GM21825 (cell line): ENCODE measurements at regions not wholly inside any gene's neighbourhood (a gene's known extent, or its start where the extent isn't known, plus 50 kb on each side); places are given as distances from the start of the nearest gene placed in this dataset.

Source experiments
- ATAC-seq: cut with Tn5 transposase; IDR thresholded peaks from one replicate; pipeline ENCODE4 v1.9.1; 2021; ENCODE audit warnings: mild to moderate bottlenecking, moderate library complexity; ENCODE audit not compliant: unreplicated experiment

DNA sequence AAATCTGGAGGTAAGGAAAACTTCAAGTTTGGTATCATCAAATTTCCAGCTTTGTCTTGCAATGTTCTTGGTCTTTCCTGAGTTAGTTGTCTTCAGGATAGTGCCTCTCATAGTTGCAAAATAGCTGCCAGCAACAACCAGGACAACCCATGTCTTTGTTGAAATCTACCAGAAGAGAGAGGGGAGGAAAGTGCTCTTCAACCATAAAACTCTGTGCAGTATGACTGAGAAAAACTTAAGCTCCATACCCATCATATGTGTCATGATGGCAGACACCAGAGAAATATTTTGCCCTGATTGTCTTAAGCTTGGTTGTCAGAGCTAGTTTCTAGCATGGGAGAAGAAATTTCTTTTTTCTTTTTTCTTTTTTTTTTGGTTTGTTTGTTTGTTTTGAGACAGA is 103.3 kb downstream of the SPRY2 start:
- ATAC-seq, result no peak

DNA sequence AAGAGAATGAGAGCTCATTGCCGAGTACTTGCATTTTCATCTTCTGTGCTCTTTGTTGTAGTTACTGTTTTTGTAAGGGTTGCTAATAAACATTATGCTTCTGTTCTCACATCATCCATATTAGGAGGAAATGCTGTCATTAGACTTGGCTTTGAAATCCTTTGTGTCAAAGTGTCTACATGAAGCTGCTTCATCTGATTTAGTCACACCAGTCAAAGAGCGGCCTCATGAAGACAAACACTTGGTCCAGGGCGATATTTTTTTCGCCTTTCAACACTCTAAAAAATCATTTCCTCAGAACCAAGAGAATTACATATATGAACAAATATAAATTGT is 105.0 kb downstream of the SPRY2 start:
- no peak for ATAC-seq

GRCh38 chr13:80235166-80235966 is 105.6 kb downstream of the SPRY2 start:
- ATAC-seq, result peak; percentile 97

- ATAC-seq, result no peak
Observed at GRCh38 chr13:80227645-80228044, 113.3 kb downstream of the SPRY2 start.

DNA sequence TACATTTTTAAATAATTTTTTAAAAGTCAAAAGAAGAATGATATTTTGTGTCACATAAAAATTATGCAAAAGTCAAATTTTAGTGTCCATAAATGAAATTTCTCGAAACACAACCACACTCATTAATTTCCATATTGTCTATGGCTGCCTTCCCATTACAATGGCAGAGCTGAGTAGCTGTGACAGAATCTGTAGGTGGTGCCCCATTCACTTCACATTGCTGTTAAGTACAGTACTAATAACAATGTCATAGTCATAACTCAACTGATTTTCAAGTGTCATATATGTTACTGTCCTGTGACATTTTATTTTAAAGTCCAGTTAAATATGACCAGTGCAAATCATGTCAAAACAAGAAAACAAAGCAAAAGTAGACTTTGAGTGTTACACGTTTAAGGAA is 114.3 kb downstream of the SPRY2 start:
- no peak for ATAC-seq

- ATAC-seq, result no peak
Observed at GRCh38 chr13:80224468-80224867, 116.5 kb downstream of the SPRY2 start.

GRCh38 chr13:80217614-80218456 is 123.1 kb downstream of the SPRY2 start:
- no peak for ATAC-seq

DNA sequence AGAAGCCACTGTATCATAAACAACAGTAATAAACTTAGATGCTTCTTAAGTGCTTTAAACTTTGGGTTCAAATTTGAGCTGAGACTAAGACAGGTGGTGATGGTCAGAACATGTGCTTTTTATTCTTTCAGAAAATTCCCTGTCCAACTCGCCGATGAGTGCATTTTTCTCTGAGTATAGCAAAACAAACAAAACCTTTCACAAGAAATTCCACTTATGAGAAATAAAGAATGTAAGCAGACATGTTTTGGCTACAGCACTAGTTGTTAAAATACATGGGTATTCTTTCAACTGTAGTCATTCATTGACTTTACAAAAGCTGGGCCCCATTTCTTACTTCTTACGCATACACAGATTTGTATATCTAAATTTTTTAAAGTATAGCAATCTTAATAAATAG is 125.6 kb downstream of the SPRY2 start:
- no peak for ATAC-seq

DNA sequence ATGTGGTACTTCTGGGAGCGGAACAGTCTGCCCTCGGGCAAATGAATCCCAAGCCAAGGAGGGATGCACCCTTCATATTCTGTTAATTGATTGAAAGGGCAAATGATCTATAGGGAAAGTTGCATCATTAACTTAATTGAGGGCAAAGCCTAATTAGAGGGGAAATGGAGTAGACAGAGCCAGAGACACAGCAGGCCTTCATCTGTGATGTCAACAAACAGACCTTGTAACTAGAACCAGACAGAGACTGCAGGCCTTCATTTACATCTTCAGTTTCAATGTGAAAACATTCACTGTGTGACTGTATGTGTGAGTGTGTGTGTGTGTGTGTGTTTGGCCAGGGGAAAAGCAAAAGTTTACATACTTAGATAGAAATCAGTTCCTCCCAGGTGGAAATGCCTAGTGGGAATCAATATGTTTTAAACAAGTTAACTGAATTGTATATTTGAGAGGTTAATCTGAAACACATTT is 126.4 kb downstream of the SPRY2 start:
- ATAC-seq, result no peak

- ATAC-seq, result no peak
Observed at GRCh38 chr13:80214050-80214449, 126.9 kb downstream of the SPRY2 start.

- no peak for ATAC-seq
Observed at GRCh38 chr13:80213201-80213600, 127.7 kb downstream of the SPRY2 start.

GRCh38 chr13:80211566-80211965 is 129.4 kb downstream of the SPRY2 start:
- no peak for ATAC-seq

DNA sequence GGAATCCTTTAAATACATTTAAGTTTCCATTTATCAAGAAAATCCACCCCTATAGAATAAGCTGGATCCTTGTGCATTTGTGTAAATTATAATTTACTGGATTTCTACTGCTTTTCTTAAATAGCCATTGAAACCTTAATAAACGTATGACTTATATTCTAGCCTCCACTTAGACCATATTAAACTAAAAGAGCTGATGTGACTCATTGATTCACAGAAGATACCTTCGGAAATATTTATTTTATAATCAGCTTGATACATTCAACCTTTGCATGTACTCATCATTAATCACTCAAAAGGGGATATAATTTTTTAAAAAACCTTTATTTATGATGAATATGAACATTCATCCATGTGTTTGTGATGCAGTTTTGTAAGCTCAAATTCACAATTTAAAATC is 136.3 kb downstream of the SPRY2 start:
- ATAC-seq, result no peak

GRCh38 chr13:80203496-80203895 is 137.4 kb downstream of the SPRY2 start:
- ATAC-seq, result no peak

DNA sequence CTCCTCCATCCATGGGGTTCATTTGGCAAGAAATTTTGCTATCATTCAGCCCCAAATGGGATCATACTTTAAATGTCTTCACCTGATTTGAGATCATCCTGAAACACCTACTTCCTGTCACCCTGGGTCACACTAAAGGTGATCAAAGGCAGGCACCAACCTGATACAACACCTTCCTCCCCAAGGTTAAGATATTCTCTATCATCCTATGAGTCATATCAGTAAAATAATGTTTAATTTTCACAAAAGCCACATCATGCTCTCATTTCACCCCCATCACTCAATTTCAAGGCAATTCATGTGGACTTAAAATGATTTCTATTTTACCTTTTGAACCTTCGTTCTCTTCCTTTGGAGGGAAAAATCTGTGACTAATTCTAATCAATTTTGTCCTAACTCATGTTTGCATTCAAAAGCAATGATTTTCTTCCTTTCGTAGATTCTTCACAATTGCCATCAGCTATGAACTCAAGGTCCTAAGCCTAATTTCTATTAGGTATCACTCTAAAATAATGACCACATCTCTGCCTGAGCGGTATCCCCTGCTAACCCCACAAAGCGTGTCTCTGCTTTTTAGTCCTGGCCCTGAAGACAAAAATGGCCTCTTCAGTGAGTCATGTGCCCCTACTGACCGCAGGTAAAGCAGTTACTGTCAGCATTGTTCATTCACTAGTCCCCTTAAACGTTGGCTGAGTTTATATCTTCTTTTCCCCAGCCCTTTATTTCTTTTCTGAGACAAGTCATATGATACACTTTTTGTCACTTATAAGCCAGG is 139.0 kb downstream of the SPRY2 start:
- ATAC-seq, result no peak

DNA sequence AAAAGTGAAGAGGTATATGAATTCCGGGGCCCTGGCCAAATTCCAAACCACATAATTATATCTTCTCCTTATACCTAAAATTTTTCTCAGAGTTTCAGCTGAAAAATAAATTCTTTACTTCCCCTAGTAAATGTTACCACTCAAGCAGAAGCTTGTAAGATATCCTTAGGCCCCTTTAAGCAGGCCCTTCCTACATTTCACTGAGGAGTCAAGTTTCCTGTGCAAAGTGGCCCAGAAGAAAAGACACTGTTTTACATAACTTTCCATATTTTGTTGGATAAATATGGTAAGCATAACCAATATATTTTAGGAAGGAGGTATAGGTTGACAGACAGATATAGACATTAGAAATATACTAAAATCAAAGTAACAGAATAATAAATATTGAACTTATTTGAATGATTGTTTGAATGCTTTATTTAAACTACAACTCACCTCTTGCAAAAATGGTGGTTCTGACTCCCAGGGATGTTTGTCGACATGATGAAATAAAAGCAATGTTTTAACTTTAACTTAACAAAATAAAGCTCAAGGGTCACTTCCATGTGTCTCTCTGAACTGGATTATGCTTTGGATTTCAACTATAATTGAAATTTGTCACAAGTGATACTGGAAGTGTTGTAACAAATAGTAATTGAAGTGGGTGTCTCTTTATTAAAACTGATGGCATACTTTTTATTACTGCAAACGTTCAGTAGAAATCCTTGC is 141.2 kb downstream of the SPRY2 start:
- no peak for ATAC-seq

DNA sequence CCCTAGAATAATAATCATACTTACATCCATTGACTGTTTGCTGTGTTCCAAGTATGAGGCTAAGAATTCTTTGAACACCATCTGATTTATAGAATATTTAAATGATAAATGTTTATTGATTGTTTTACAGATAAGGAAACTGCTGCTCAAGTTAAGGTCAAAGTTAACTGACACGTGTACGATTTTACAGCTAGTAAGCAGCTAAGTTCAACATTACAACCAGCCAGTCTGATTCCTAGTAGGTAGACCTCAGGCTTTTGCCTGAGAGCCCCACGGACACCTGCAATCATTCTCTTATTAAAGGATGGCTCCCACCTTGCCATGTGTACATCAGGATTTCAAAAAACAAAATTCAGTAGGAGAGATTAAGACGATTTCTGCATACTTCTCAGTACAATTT is 141.9 kb downstream of the SPRY2 start:
- ATAC-seq, result no peak

DNA sequence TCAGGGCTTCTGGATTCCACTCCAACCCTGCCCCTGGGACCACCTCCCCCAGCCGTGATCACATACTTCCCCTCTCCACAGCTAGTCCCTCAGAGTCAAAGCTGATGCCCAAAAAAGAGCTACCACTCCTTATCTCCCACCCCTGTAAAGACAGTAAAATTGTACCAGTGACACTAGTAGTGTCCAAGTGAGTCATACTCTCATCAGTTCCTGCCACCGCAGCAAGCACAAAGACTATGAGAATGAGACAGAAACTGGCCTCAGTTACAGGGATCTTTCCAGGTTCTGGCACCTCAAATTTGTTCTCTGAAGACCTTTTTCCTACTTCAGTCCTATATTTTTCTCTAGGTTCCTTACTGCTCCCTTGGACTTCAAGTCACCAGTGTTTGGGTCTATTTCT is 144.2 kb downstream of the SPRY2 start:
- ATAC-seq, result no peak

DNA sequence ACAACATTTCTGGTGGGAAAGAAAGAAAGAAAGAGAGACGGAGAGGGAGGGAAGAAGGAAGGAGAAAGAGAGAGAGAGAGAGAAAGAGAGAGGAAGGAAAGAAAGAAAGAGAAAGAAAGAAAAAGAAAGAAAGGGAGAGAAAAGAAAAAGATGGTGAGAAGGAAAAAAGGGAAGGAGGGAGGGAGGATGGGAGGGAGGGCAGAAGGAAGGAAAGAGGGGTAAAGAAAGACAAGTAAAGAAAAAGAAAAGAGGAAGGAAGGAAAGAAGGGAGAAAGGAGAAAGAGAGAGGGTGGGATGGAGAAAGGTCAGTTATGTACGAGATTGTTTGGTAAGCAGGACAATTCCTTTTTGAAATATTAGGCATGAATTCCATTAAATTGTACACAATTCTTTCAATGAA is 145.3 kb downstream of the SPRY2 start:
- ATAC-seq, result no peak

DNA sequence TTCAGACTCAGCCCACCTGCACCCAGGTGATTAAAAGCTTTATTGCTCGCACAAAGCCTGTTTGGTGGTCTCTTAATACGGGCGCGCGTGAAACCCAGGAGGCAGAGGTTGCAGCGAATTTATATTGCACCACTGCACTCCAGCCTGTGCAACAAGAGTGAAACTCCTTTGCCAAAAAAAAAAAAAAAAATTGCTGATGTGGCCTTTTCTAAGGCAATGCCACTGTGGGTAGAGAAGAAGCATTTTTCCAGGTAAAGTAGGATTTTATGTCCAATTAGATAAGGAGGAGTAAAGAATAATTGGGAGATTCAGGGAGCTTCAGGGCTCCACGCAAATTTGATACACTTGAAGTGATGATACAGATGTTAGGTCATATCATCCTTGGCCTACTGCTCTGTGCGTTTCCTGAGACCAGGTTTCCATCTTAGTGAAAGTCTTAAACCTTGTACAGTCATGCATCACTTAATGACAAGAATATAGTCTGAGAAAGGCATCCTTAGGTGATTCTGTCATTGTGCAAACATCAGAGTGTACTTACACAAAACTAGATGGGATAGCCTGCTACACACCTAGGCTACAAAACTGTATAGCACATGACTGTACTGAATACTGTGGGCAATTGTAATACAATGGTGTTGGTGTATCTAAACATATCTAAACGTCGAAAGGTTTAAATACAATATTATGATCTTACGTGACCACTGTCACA is 150.9 kb downstream of the SPRY2 start:
- no peak for ATAC-seq
